GM12878 (cell line): ENCODE measurements at regions not wholly inside any gene's neighbourhood (a gene's known extent, or its start where the extent isn't known, plus 50 kb on each side); places are given as distances from the start of the nearest gene placed in this dataset.

Experiments used
- ATAC-seq: fragments of 200-7000 bp; cut with Tn5 transposase; 3 replicates; pipeline ENCODE4 v1.9.1; 2020; ENCODE audit warnings: mild to moderate bottlenecking, moderate library complexity
- BruUV-seq: library from RNA; stranded (reverse); fragments of 400-500 nt; replicated peaks from 2 replicates; lab custom pipeline; 2021; lab: Mats Ljungman, UMichigan
- CTCF ChIA-PET: fragments of 300-600 bp; sonication (Branson Sonifier 250); formaldehyde crosslinking; extraction: SDS; loops from one replicate; lab custom pipeline; 2021; ENCODE audit warnings: inconsistent platforms; lab: Yijun Ruan, JAX
- POLR2A ChIA-PET: fragments of 350-600 bp; formaldehyde crosslinking; extraction: SDS; loops from one replicate; lab custom pipeline; 2021; ENCODE audit warnings: inconsistent platforms; lab: Charles Lee
- RAD21 ChIA-PET: fragments of 300-600 bp; sonication (Branson Sonifier 250); formaldehyde crosslinking; loops from one replicate; lab custom pipeline; 2023; ENCODE audit warnings: antibody characterized with exemption; ENCODE audit not compliant: unreplicated experiment; lab: Charles Lee
- SMC1A ChIA-PET: fragments of 300-600 bp; sonication (Branson Sonifier 250); formaldehyde crosslinking; loops from one replicate; lab custom pipeline; 2023; ENCODE audit not compliant: unreplicated experiment, uncharacterized antibody; lab: Charles Lee
- DNase-seq: peaks from one replicate; pipeline ENCODE4 v3.0.0-alpha.2; 2011; ENCODE audit warnings: low read depth, low spot score
- FAIRE-seq: peaks from 3 replicates; lab custom pipeline; 2011; peaks lifted over from hg19 to GRCh38; lab: Jason Lieb, UNC
- H2AFZ ChIP-seq: 2 replicates; pipeline ENCODE4 v1.6.0; 2011; ENCODE audit warnings: low read depth, low read length, control low read depth; ENCODE audit not compliant: control insufficient read depth
- H3K27ac ChIP-seq: 2 replicates; pipeline ENCODE4 v1.5.1; 2011; ENCODE audit warnings: control low read depth; ENCODE audit not compliant: control insufficient read depth, insufficient read depth
- H3K27me3 ChIP-seq, 2 experiments: replicated peaks in 1 of 2; 2 replicates each; pipeline versions ENCODE4 v1.6.0 to v1.6.1; 2011; ENCODE audit warnings: low read length in 1 of 2; ENCODE audit not compliant: control insufficient read depth in 2 of 2, insufficient read depth in 2 of 2
- H3K36me3 ChIP-seq, 2 experiments: 2 replicates each; pipeline ENCODE4 v1.5.1; 2011; ENCODE audit warnings: low read length in 1 of 2; ENCODE audit not compliant: control insufficient read depth in 2 of 2, insufficient read depth in 2 of 2
- H3K4me1 ChIP-seq: 2 replicates; pipeline ENCODE4 v1.6.1; 2011; ENCODE audit warnings: mild to moderate bottlenecking, low read length, moderate library complexity, mixed read lengths; ENCODE audit not compliant: control insufficient read depth, insufficient read depth
- H3K4me2 ChIP-seq: 2 replicates; pipeline ENCODE4 v1.6.0; 2011; ENCODE audit warnings: control low read depth; ENCODE audit not compliant: control insufficient read depth, insufficient read depth
- H3K4me3 ChIP-seq: fragments of 200-600 bp; sonication (generic); 2 replicates; pipeline ENCODE4 v1.5.1; 2016
- H3K79me2 ChIP-seq: 2 replicates; pipeline ENCODE4 v1.6.0; 2011; ENCODE audit warnings: low read length; ENCODE audit not compliant: control insufficient read depth, insufficient read depth
- H3K9ac ChIP-seq: 2 replicates; pipeline ENCODE4 v1.8.0; 2011; ENCODE audit warnings: low read length, control low read depth, mixed read lengths; ENCODE audit not compliant: control insufficient read depth, insufficient read depth
- H3K9me3 ChIP-seq: replicated peaks from 3 replicates; pipeline ENCODE4 v1.5.1; 2011; ENCODE audit warnings: mild to moderate bottlenecking, low read length; ENCODE audit not compliant: control insufficient read depth, insufficient read depth
- H4K20me1 ChIP-seq: 2 replicates; pipeline ENCODE4 v1.6.0; 2011; ENCODE audit not compliant: control insufficient read depth, insufficient read depth
- BCLAF1 ChIP-seq: fragments of 450-650 bp; IDR thresholded peaks from 2 replicates; pipeline ENCODE4 v1.6.1; 2017; ENCODE audit warnings: antibody characterized with exemption, mild to moderate bottlenecking, moderate library complexity
- CEBPB ChIP-seq, 2 experiments: fragments of 150-350 bp in 1 of 2; IDR thresholded peaks; 2 replicates each; pipeline ENCODE4 v1.6.1; 2012 to 2014; ENCODE audit warnings: low read depth in 2 of 2, low read length in 2 of 2, borderline replicate concordance in 1 of 2, inconsistent platforms in 1 of 2
- ETV6 ChIP-seq, 2 experiments: fragments of 450-650 bp in 1 of 2; IDR thresholded peaks in 1 of 2; conservative IDR thresholded peaks in 1 of 2; 2 replicates each; pipeline ENCODE4 v1.6.1; 2014; ENCODE audit warnings: antibody characterized with exemption in 1 of 2, borderline replicate concordance in 1 of 2, low read depth in 1 of 2, mild to moderate bottlenecking in 1 of 2, moderate library complexity in 1 of 2
- IKZF1 ChIP-seq: fragments of 450-650 bp; conservative IDR thresholded peaks from 2 replicates; pipeline ENCODE4 v1.6.1; 2017; ENCODE audit warnings: antibody characterized with exemption, mild to moderate bottlenecking
- JUNB ChIP-seq: IDR thresholded peaks from 2 replicates; pipeline ENCODE4 v1.6.1; 2016; ENCODE audit warnings: antibody characterized with exemption, mild to moderate bottlenecking
- KLF5 ChIP-seq: fragments of 450-650 bp; IDR thresholded peaks from 2 replicates; pipeline ENCODE4 v1.6.1; 2014; ENCODE audit warnings: mild to moderate bottlenecking; ENCODE audit not compliant: partially characterized antibody
- MEF2A ChIP-seq: IDR thresholded peaks from 2 replicates; pipeline ENCODE4 v1.6.1; 2011; ENCODE audit warnings: low read depth, mild to moderate bottlenecking, low read length, moderate library complexity; ENCODE audit not compliant: insufficient read depth
- MYC ChIP-seq: IDR thresholded peaks from 2 replicates; pipeline ENCODE4 v1.6.1; 2011; ENCODE audit warnings: mild to moderate bottlenecking, low read length, moderate library complexity, inconsistent platforms; ENCODE audit not compliant: insufficient read depth, insufficient replicate concordance, insufficient read length, severe bottlenecking
- PAX5 ChIP-seq: IDR thresholded peaks from 2 replicates; pipeline ENCODE4 v1.6.1; 2011; ENCODE audit warnings: low read depth, low read length, borderline replicate concordance
- POLR2AphosphoS5 ChIP-seq: IDR thresholded peaks from 2 replicates; pipeline ENCODE4 v1.6.1; 2011; ENCODE audit warnings: mild to moderate bottlenecking, low read length, inconsistent platforms
- SREBF2 ChIP-seq: IDR thresholded peaks from 2 replicates; pipeline ENCODE4 v1.6.1; 2012; ENCODE audit warnings: mild to moderate bottlenecking, low read length
- TARDBP ChIP-seq: IDR thresholded peaks from 2 replicates; pipeline ENCODE4 v1.6.1; 2016; ENCODE audit warnings: borderline replicate concordance
- USF1 ChIP-seq: IDR thresholded peaks from 2 replicates; pipeline ENCODE4 v1.6.1; 2011; ENCODE audit warnings: borderline replicate concordance, low read depth, mild to moderate bottlenecking, moderate library complexity, mixed read lengths, low read length; ENCODE audit not compliant: insufficient read depth; ENCODE audit errors: extremely low read length
- USF2 ChIP-seq: IDR thresholded peaks from 2 replicates; pipeline ENCODE4 v1.6.1; 2011; ENCODE audit warnings: low read depth, low read length, improper control_type of control experiment, borderline replicate concordance
- ZBTB4 ChIP-seq: fragments of 450-650 bp; formaldehyde crosslinking; IDR thresholded peaks from 2 replicates; pipeline ENCODE4 v1.4.0; 2022; ENCODE audit warnings: mild to moderate bottlenecking, moderate library complexity
- WGBS: methylation state at CpG from one replicate; pipeline ENCODE4 v1.1.6; 2016; ENCODE audit warnings: low lambda C conversion rate; ENCODE audit not compliant: insufficient replicate concordance, insufficient coverage; ENCODE audit errors: missing lambda C conversion rate; 5-methylcytosine and 5-hydroxymethylcytosine counted together
- in situ Hi-C: fragments of 300-500 bp; cut with MboI; formaldehyde crosslinking; loops from 9 replicates; pipeline ENCODE4 v1.14.3; 2018; ENCODE audit warnings: mixed read lengths
- intact Hi-C: fragments of 100-400 bp; cut with micrococcal nuclease; formaldehyde crosslinking; loops from one replicate; pipeline ENCODE4 v1.14.2; 2022; ENCODE audit not compliant: unreplicated experiment

- H3K4me2 ChIP-seq = no peak overlapping the region
- H3K9ac ChIP-seq = no peak overlapping the region
- H3K27me3 ChIP-seq = no peaks in the 10 kb centered on the region; a peak in 1 of 4 replicates
- no peak for ATAC-seq
- DNase-seq = no peak
- H3K9me3 ChIP-seq = no peaks in the 10 kb centered on the region
- no peaks in the 10 kb centered on the region for H3K36me3 ChIP-seq
- FAIRE-seq = no peak
- TF ChIP-seq IKZF1 (no peak), SREBF2 (no peak), MYC (no peak), ZBTB4 (no peak), POLR2AphosphoS5 (no peak), ETV6 (conservative IDR thresholded peaks at IDR 0.05 in 1 of 2, IDR thresholded peaks at IDR 0.05 in 1 of 2; ENCODE audit: borderline replicate concordance in 1 of 2, low read depth in 1 of 2) (no peak), USF2 (no peak), CEBPB (IDR thresholded peaks at IDR 0.05; ENCODE audit: borderline replicate concordance in 1 of 2, low read depth in 2 of 2, low read length in 2 of 2) (no peak), KLF5 (no peak), PAX5 (no peak), MEF2A (no peak), BCLAF1 (no peak), USF1 (no peak), JUNB (no peak), TARDBP (no peak)
- TF ChIP-seq, all 136 proteins: peak for 0
- POLR2A ChIA-PET = no interaction called here
- Histone ChIP-seq H3K27ac (no peak overlapping the region), H2AFZ (no peak overlapping the region), H3K4me3 (no peak overlapping the region), H3K79me2 (no peaks in the 10 kb centered on the region), H3K4me1 (no peaks in the 10 kb centered on the region), H4K20me1 (no peaks in the 10 kb centered on the region)
- RAD21 ChIA-PET = no interaction called here
- intact Hi-C loops (no loop called here), in situ Hi-C loops (no loop called here)
- SMC1A ChIA-PET = no interaction called here
- 17% methylated on average over 5 of the region's 5 CpGs for WGBS
- no TSS peak for BruUV-seq
- CTCF ChIA-PET = no interaction called here
Measured at GRCh38 chr10:113411456-113411855, 141.4 kb upstream of the HABP2 start.
